K562 (cell line): ENCODE measurements at regions not wholly inside any gene's neighbourhood (a gene's known extent, or its start where the extent isn't known, plus 50 kb on each side); places are given as distances from the start of the nearest gene placed in this dataset.

Source experiments
- ATAC-seq: fragments of 200-7000 bp; cut with Tn5 transposase; 3 replicates; pipeline ENCODE4 v1.9.1; 2020; ENCODE audit warnings: moderate library complexity
- BruUV-seq: library from RNA; stranded (reverse); fragments of 400-500 nt; replicated peaks from 2 replicates; lab custom pipeline; 2021; lab: Mats Ljungman, UMichigan
- CTCF ChIA-PET: fragments of 300-600 bp; formaldehyde crosslinking; extraction: SDS; loops from one replicate; lab custom pipeline; 2021; ENCODE audit warnings: low intra/inter-chr PET ratio; lab: Yijun Ruan, JAX
- POLR2A ChIA-PET: fragments of 300-600, 350-650 bp; sonication (Branson Sonifier 250); formaldehyde crosslinking; extraction: SDS; loops from one replicate; lab custom pipeline; 2021; ENCODE audit warnings: antibody characterized with exemption, inconsistent platforms; lab: Yijun Ruan, JAX
- DNase-seq, 4 experiments: peaks; one replicate each; pipeline versions ENCODE4 v3.0.0 to v3.0.0-alpha.2; 2011 to 2018; ENCODE audit warnings: low spot score in 3 of 4, mixed read lengths in 3 of 4; ENCODE audit errors: extremely low read depth in 1 of 4
- FAIRE-seq: peaks from 2 replicates; lab custom pipeline; 2011; peaks lifted over from hg19 to GRCh38; lab: Jason Lieb, UNC
- H2AFZ ChIP-seq: 2 replicates; pipeline ENCODE4 v1.6.0; 2011; ENCODE audit warnings: low read depth, low read length, control low read depth, inconsistent platforms
- H3K27ac ChIP-seq: fragments of 200-600 bp; 3 replicates; pipeline ENCODE4 v1.8.0; 2011; ENCODE audit warnings: low read depth, mild to moderate bottlenecking, control low read depth, inconsistent platforms, low read length, moderate library complexity, mixed read lengths; ENCODE audit errors: extremely low read depth
- H3K27me3 ChIP-seq, 2 experiments: fragments of 300-600 bp in 1 of 2; 2 replicates in 1 of 2; 3 replicates in 1 of 2; pipeline versions ENCODE4 v1.6.0 to v1.8.0; 2011; ENCODE audit warnings: inconsistent platforms in 2 of 2, low read length in 2 of 2, mild to moderate bottlenecking in 1 of 2, mixed read lengths in 1 of 2, moderate library complexity in 1 of 2; ENCODE audit not compliant: control insufficient read depth in 2 of 2, insufficient read depth in 2 of 2
- H3K36me3 ChIP-seq: fragments of 300-600 bp; 3 replicates; pipeline ENCODE4 v1.8.0; 2011; ENCODE audit warnings: mild to moderate bottlenecking, low read length, inconsistent platforms; ENCODE audit not compliant: control insufficient read depth, insufficient read depth
- H3K4me1 ChIP-seq, 2 experiments: fragments of 200-600 bp in 1 of 2; replicated peaks in 1 of 2; 2 replicates in 1 of 2; 3 replicates in 1 of 2; pipeline versions ENCODE4 v1.5.1 to v1.8.0; 2011; ENCODE audit warnings: inconsistent platforms in 2 of 2, low read length in 2 of 2, mild to moderate bottlenecking in 1 of 2, mixed read lengths in 1 of 2, moderate library complexity in 1 of 2; ENCODE audit not compliant: control insufficient read depth in 2 of 2, insufficient read depth in 2 of 2
- H3K4me2 ChIP-seq: 2 replicates; pipeline ENCODE4 v1.6.1; 2011; ENCODE audit warnings: low read length, control low read depth, inconsistent platforms, mixed read lengths; ENCODE audit not compliant: insufficient read depth
- H3K4me3 ChIP-seq: fragments of 200-600 bp; sonication (generic), shearing (Covaris generic); 2 replicates; pipeline ENCODE4 v1.5.1; 2016; ENCODE audit warnings: control low read depth, inconsistent platforms
- H3K79me2 ChIP-seq: fragments of 200-600 bp; 3 replicates; pipeline ENCODE4 v1.8.0; 2011; ENCODE audit warnings: low read length, inconsistent platforms; ENCODE audit not compliant: control insufficient read depth, insufficient read depth
- H3K9ac ChIP-seq, 2 experiments: 2 replicates each; pipeline versions ENCODE4 v1.6.0 to v1.6.1; 2011; ENCODE audit warnings: low read depth in 2 of 2, low read length in 2 of 2, control low read depth in 1 of 2, inconsistent platforms in 1 of 2, mild to moderate bottlenecking in 1 of 2, mixed read lengths in 1 of 2; ENCODE audit not compliant: insufficient read depth in 1 of 2
- H3K9me1 ChIP-seq: one replicate; pipeline ENCODE4 v1.6.0; 2011; ENCODE audit warnings: inconsistent platforms, mild to moderate bottlenecking, low read length, moderate library complexity; ENCODE audit not compliant: control insufficient read depth, insufficient read depth
- H3K9me3 ChIP-seq: replicated peaks from 2 replicates; pipeline ENCODE4 v1.5.1; 2011; ENCODE audit warnings: low read depth, low read length, inconsistent platforms; ENCODE audit not compliant: control insufficient read depth, insufficient read depth
- H4K20me1 ChIP-seq: replicated peaks from 2 replicates; pipeline ENCODE4 v1.6.1; 2011; ENCODE audit warnings: low read length, inconsistent platforms, mixed read lengths; ENCODE audit not compliant: control insufficient read depth, insufficient read depth
- NR2F6 ChIP-seq: fragments of 450-650 bp; formaldehyde crosslinking; IDR thresholded peaks from 2 replicates; pipeline ENCODE4 v1.4.0; 2020; ENCODE audit warnings: mild to moderate bottlenecking
- NUFIP1 ChIP-seq: fragments of 450-650 bp; IDR thresholded peaks from 2 replicates; pipeline ENCODE4 v1.6.1; 2018; ENCODE audit not compliant: partially characterized antibody
- RB1 ChIP-seq: fragments of 450-650 bp; IDR thresholded peaks from 2 replicates; pipeline ENCODE4 v1.6.1; 2017; ENCODE audit warnings: low read depth, mild to moderate bottlenecking
- RNF2 ChIP-seq: sonication (generic); IDR thresholded peaks from 2 replicates; pipeline ENCODE4 v1.6.1; 2016
- TOE1 ChIP-seq, 2 experiments: fragments of 450-650 bp in 1 of 2; sonication (generic) in 1 of 2; formaldehyde crosslinking in 1 of 2; IDR thresholded peaks; 2 replicates each; pipeline versions ENCODE4 v1.7.1 to v1.8.0; 2016 to 2022; ENCODE audit warnings: borderline replicate concordance in 2 of 2, mild to moderate bottlenecking in 2 of 2, antibody characterized with exemption in 1 of 2, inconsistent platforms in 1 of 2, low read depth in 1 of 2, missing genetic modification reagents in 1 of 2, moderate library complexity in 1 of 2
- WGBS: fragments of 100-300 bp; shearing (Covaris generic); methylation state at CpG from one replicate; pipeline ENCODE4 v1.1.6; 2016; ENCODE audit warnings: low coverage, mixed read lengths; ENCODE audit not compliant: insufficient coverage; ENCODE audit errors: missing lambda C conversion rate; 5-methylcytosine and 5-hydroxymethylcytosine counted together
- in situ Hi-C: fragments of 300-500 bp; cut with MboI; formaldehyde crosslinking; loops from 4 replicates; pipeline ENCODE4 v1.15.0; 2018; ENCODE audit warnings: inconsistent platforms, mixed read lengths
- intact Hi-C: fragments of 100-400 bp; cut with micrococcal nuclease; formaldehyde crosslinking; loops from 2 replicates; pipeline ENCODE4 v1.14.2; 2022
- TF ChIP-seq, protein P1 (sequence below), 2 experiments: fragments of 450-650 bp; IDR thresholded peaks; 2 replicates each; pipeline ENCODE4 v1.6.1; 2018; ENCODE audit warnings: mild to moderate bottlenecking in 2 of 2, low read depth in 1 of 2; ENCODE audit not compliant: partially characterized antibody in 2 of 2
- TF ChIP-seq, protein P2 (sequence below): fragments of 250-450 bp; sonication (Bioruptor Pico); IDR thresholded peaks from 2 replicates; pipeline ENCODE4 v1.4.0; 2020; ENCODE audit warnings: borderline replicate concordance

DNA sequence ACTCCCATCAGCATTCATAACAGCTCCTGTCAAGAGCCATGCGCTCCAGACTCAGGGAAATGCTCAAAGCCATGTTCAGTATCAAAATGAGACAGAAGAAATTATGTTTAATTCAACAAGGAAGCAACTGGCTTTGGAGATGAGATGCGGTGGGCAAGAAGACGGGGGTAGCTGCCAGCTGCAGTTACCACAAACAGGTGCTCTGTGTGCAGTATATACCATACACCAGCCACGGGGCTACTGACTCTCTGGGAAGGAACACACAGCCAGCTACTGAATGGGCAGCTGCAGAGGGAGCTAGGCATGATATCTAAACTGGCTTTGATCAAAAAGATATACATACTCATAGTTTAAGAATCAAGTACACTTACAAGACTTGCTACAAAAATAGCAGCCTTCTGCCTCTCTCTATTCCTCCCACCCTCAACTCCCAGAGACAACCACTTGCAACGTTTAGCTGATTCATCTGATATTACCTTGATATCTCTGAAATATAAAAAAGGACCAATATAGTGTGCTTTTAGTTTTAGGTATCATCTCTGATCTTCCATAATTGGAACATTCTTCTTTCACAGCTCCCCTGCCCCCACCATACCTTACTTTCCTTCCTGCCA, 593.0 kb downstream of the UQCRFS1 start:
- Histone ChIP-seq H3K4me2 (no peak overlapping the region), H3K36me3 (peaks cover 3% of the 10 kb centered on the region; the same call in 2 of the 3 replicates), H3K4me1 (peaks cover 5 to 6% of the 10 kb centered on the region in 2 experiments; a peak in 3 of 5 replicates), H3K27me3 (no peaks in the 10 kb centered on the region), H3K9me1 (no peaks in the 10 kb centered on the region), H3K27ac (no peak overlapping the region), H3K9ac (no peak overlapping the region), H4K20me1 (0 out of 2 replicates have a peak, but pooled peaks cover under 1% of the 10 kb centered on the region), H2AFZ (no peak overlapping the region), H3K9me3 (0 out of 2 replicates have a peak, but pooled peaks cover 3% of the 10 kb centered on the region), H3K79me2 (no peaks in the 10 kb centered on the region), H3K4me3 (no peak overlapping the region)
- no peak for DNase-seq
- TF ChIP-seq TOE1 (IDR thresholded peaks at IDR 0.05; ENCODE audit: borderline replicate concordance), result no peak
- TF ChIP-seq TOE1 (CRISPR knock-in tag; IDR thresholded peaks at IDR 0.05; ENCODE audit: borderline replicate concordance, low read depth), result no peak
- TF ChIP-seq, protein P1, sequence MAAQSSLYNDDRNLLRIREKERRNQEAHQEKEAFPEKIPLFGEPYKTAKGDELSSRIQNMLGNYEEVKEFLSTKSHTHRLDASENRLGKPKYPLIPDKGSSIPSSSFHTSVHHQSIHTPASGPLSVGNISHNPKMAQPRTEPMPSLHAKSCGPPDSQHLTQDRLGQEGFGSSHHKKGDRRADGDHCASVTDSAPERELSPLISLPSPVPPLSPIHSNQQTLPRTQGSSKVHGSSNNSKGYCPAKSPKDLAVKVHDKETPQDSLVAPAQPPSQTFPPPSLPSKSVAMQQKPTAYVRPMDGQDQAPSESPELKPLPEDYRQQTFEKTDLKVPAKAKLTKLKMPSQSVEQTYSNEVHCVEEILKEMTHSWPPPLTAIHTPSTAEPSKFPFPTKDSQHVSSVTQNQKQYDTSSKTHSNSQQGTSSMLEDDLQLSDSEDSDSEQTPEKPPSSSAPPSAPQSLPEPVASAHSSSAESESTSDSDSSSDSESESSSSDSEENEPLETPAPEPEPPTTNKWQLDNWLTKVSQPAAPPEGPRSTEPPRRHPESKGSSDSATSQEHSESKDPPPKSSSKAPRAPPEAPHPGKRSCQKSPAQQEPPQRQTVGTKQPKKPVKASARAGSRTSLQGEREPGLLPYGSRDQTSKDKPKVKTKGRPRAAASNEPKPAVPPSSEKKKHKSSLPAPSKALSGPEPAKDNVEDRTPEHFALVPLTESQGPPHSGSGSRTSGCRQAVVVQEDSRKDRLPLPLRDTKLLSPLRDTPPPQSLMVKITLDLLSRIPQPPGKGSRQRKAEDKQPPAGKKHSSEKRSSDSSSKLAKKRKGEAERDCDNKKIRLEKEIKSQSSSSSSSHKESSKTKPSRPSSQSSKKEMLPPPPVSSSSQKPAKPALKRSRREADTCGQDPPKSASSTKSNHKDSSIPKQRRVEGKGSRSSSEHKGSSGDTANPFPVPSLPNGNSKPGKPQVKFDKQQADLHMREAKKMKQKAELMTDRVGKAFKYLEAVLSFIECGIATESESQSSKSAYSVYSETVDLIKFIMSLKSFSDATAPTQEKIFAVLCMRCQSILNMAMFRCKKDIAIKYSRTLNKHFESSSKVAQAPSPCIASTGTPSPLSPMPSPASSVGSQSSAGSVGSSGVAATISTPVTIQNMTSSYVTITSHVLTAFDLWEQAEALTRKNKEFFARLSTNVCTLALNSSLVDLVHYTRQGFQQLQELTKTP (IDR thresholded peaks at IDR 0.05; ENCODE audit: low read depth in 1 of 2, partially characterized antibody in 2 of 2), result no peak
- TF ChIP-seq RB1, result no peak
- no peak for TF ChIP-seq RNF2
- TF ChIP-seq, protein P2, sequence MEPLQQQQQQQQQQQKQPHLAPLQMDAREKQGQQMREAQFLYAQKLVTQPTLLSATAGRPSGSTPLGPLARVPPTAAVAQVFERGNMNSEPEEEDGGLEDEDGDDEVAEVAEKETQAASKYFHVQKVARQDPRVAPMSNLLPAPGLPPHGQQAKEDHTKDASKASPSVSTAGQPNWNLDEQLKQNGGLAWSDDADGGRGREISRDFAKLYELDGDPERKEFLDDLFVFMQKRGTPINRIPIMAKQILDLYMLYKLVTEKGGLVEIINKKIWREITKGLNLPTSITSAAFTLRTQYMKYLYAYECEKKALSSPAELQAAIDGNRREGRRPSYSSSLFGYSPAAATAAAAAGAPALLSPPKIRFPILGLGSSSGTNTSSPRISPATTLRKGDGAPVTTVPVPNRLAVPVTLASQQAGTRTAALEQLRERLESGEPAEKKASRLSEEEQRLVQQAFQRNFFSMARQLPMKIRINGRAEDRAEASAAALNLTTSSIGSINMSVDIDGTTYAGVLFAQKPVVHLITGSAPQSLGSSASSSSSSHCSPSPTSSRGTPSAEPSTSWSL (CRISPR knock-in tag), result no peak
- no peak for TF ChIP-seq NUFIP1
- TF ChIP-seq NR2F6, result no peak
- intact Hi-C loops, result no loop called here
- no peak for ATAC-seq
- BruUV-seq, result no TSS peak
- no peak for FAIRE-seq
- WGBS, result 42% methylated on average over 5 of the region's 5 CpGs
- CTCF ChIA-PET, result no interaction called here
- in situ Hi-C loops, result no loop called here
- POLR2A ChIA-PET, result interaction anchor here (0.6 to 2.6 kb wide), 7 partner anchors 10 to 742 kb away, joined by 3 to 14 read pairs (median 3); no protein-coding TSS in a partner anchor
